HCEC 1CT (cell line): ENCODE measurements at regions not wholly inside any gene's neighbourhood (a gene's known extent, or its start where the extent isn't known, plus 50 kb on each side); places are given as distances from the start of the nearest gene placed in this dataset.
A peak's percentile ranks its signal among the peaks of the same experiment; 100 is the strongest.
"Not testable (repeated sequence)": the region's sequence is repeated elsewhere in the genome, so short reads cannot be mapped to it uniquely, and the experiment has no call there.

Source experiments
- DNase-seq: peaks from one replicate; pipeline ENCODE4 v3.0.0-alpha.2; 2017

GRCh38 chr3:65170390-65171042, 482.7 kb upstream of the ADAMTS9 start:
- DNase-seq = peak; percentile 73

GRCh38 chr3:65169961-65170360, 482.2 kb upstream of the ADAMTS9 start:
- DNase-seq = no peak

GRCh38 chr3:65168547-65168946, 480.7 kb upstream of the ADAMTS9 start:
- no peak for DNase-seq

GRCh38 chr3:65166531-65166930, 478.7 kb upstream of the ADAMTS9 start:
- DNase-seq = no peak

GRCh38 chr3:65158023-65158422, 470.2 kb upstream of the ADAMTS9 start:
- no peak for DNase-seq

- no peak for DNase-seq
These were observed 466.2 kb upstream of the ADAMTS9 start for GRCh38 chr3:65153850-65154512.

GRCh38 chr3:65151666-65152065, 463.9 kb upstream of the ADAMTS9 start:
- DNase-seq = no peak

- DNase-seq = no peak
These were observed 462.1 kb upstream of the ADAMTS9 start for GRCh38 chr3:65149877-65150276.

GRCh38 chr3:65148687-65149086, 460.9 kb upstream of the ADAMTS9 start:
- no peak for DNase-seq

GRCh38 chr3:65146179-65146578, 458.4 kb upstream of the ADAMTS9 start:
- DNase-seq = peak; percentile 54

- no peak for DNase-seq
These were observed 457.9 kb upstream of the ADAMTS9 start for GRCh38 chr3:65145680-65146079.

- DNase-seq = peak; percentile 75
These were observed 457.1 kb upstream of the ADAMTS9 start for GRCh38 chr3:65144791-65145351.

GRCh38 chr3:65142456-65142855, 454.7 kb upstream of the ADAMTS9 start:
- DNase-seq = no peak

- DNase-seq = no peak
These were observed 450.8 kb upstream of the ADAMTS9 start for GRCh38 chr3:65138556-65138955.

GRCh38 chr3:65133752-65134151, 446.0 kb upstream of the ADAMTS9 start:
- DNase-seq = not testable (repeated sequence)

GRCh38 chr3:65130782-65131181, 443.0 kb upstream of the ADAMTS9 start:
- DNase-seq = peak; percentile 82

GRCh38 chr3:65128346-65128745, 440.5 kb upstream of the ADAMTS9 start:
- DNase-seq = no peak

- peak; percentile 88 for DNase-seq
These were observed 439.0 kb upstream of the ADAMTS9 start for GRCh38 chr3:65126527-65127410.

- not testable (repeated sequence) for DNase-seq
These were observed 432.4 kb upstream of the ADAMTS9 start for GRCh38 chr3:65120156-65120555.

GRCh38 chr3:65118912-65119499, 431.2 kb upstream of the ADAMTS9 start:
- no peak for DNase-seq

- no peak for DNase-seq
These were observed 426.2 kb upstream of the ADAMTS9 start for GRCh38 chr3:65114041-65114440.

- DNase-seq = no peak
These were observed 425.0 kb upstream of the ADAMTS9 start for GRCh38 chr3:65112751-65113300.

GRCh38 chr3:65110661-65111060, 422.9 kb upstream of the ADAMTS9 start:
- no peak for DNase-seq
